BJ (cell line): ENCODE measurements at regions not wholly inside any gene's neighbourhood (a gene's known extent, or its start where the extent isn't known, plus 50 kb on each side); places are given as distances from the start of the nearest gene placed in this dataset.

Source experiments
- CTCF ChIA-PET: fragments of 350-600 bp; formaldehyde crosslinking; extraction: SDS; loops from one replicate; lab custom pipeline; 2021; ENCODE audit warnings: antibody characterized with exemption, inconsistent platforms; lab: Yijun Ruan, JAX
- POLR2A ChIA-PET: fragments of 300-600 bp; sonication (Branson Sonifier 250); formaldehyde crosslinking; extraction: SDS; loops from one replicate; lab custom pipeline; 2021; ENCODE audit warnings: antibody characterized with exemption; lab: Charles Lee
- DNase-seq: peaks from one replicate; pipeline ENCODE4 v3.0.0-alpha.2; 2011; ENCODE audit warnings: low read depth
- H3K27me3 ChIP-seq: 2 replicates; pipeline ENCODE4 v1.6.0; 2011; ENCODE audit warnings: low read length; ENCODE audit not compliant: control insufficient read depth, insufficient read depth
- H3K36me3 ChIP-seq: 2 replicates; pipeline ENCODE4 v1.5.1; 2011; ENCODE audit warnings: low read length; ENCODE audit not compliant: control insufficient read depth, insufficient read depth
- H3K4me3 ChIP-seq: 2 replicates; pipeline ENCODE4 v1.5.1; 2011; ENCODE audit warnings: low read depth, mild to moderate bottlenecking, control low read depth, low read length
- TF ChIP-seq, protein P1 (sequence below): IDR thresholded peaks from 2 replicates; pipeline ENCODE4 v1.5.1; 2011; ENCODE audit warnings: low read depth, mild to moderate bottlenecking, control low read depth, inconsistent platforms, low read length, moderate library complexity; ENCODE audit not compliant: insufficient read depth

DNA sequence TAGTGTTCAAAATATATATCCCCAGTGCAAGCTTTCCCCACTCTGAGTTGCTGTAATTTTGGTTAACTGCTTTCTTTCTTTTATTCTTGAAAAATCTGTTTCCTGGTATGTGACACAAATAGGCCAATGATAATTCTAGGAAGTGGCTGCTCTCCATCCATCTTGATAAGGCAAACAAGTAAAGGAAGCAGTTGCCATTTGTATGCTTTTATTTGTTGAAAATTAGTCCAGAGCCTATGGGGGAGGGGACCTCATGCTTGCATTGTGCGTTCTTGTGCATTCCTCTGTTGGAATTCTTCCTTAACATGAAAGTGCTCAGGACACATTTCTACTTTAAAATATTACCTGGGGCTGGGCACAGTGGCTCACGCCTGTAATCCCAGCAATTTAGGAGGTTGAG is 111.2 kb upstream of the FSHR start:
- Histone ChIP-seq H3K4me3 (no peak overlapping the region), H3K36me3 (no peaks in the 10 kb centered on the region), H3K27me3 (no peaks in the 10 kb centered on the region)
- ChIA-PET CTCF (no interaction called here), POLR2A (no interaction called here)
- no peak for DNase-seq
- TF ChIP-seq, protein P1, sequence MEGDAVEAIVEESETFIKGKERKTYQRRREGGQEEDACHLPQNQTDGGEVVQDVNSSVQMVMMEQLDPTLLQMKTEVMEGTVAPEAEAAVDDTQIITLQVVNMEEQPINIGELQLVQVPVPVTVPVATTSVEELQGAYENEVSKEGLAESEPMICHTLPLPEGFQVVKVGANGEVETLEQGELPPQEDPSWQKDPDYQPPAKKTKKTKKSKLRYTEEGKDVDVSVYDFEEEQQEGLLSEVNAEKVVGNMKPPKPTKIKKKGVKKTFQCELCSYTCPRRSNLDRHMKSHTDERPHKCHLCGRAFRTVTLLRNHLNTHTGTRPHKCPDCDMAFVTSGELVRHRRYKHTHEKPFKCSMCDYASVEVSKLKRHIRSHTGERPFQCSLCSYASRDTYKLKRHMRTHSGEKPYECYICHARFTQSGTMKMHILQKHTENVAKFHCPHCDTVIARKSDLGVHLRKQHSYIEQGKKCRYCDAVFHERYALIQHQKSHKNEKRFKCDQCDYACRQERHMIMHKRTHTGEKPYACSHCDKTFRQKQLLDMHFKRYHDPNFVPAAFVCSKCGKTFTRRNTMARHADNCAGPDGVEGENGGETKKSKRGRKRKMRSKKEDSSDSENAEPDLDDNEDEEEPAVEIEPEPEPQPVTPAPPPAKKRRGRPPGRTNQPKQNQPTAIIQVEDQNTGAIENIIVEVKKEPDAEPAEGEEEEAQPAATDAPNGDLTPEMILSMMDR: no peak

DNA sequence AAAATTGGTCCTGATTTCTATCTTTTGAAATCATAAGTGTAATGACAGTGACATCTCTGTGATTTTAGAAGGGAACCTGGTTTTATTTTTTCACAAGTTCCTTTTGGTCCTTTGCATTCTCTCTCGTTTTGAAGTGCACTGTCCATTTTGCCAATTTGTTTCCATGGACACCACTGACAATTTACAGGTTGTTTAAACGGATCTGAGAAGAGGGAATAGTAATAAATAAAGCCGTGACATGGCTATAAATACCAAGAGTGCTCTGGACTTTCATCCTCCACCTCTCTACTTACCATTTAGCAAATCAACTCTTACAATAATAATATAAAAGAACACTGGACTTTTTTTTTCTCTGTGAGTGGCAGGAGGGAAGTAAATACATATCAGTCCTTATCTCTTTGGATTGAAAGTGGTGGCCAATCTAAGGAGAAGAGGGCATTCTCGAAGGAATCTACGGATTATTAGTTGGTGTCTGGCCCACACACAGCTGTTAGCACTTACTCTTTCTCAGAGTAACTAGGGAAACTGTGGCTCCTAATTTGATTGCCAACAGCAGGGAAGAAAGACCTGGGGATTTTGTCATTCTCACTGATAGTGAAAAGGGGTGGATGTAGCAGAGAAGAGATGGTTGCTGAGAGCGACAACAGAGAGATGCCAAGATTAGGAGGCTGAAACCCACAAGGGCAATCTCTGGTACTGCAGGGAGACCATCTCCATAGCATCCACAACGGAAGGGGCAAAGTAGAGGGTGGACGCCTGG is 108.7 kb upstream of the FSHR start:
- ChIA-PET POLR2A (no interaction called here), CTCF (no interaction called here)
- TF ChIP-seq, protein P1: no peak

DNA sequence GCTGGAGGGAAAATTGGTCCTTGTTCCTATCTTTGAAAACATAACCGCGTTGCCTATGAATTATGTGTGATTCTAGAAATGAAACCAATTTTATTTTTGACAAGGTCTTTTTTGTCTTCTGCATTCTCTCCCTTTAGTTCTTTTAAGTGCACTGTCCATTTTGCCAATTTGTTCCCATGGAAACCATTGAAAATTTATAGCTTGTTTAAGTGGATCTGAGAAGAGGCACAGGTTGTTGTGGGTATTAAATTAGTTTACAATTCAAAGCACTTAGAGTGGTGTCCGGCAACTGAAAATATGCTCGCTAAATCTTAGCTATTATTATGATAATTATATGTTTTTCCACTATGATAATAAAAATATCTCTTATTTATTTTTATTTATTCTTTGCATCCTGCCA is 107.5 kb upstream of the FSHR start:
- TF ChIP-seq, protein P1: no peak
- H3K4me3 ChIP-seq: no peak overlapping the region
- DNase-seq: no peak
- H3K27me3 ChIP-seq: no peaks in the 10 kb centered on the region
- ChIA-PET CTCF (interaction anchor here (0.6 kb wide), 1 partner anchor 1229 kb away, joined by 3 read pairs; no protein-coding TSS in a partner anchor), POLR2A (interaction anchor here (0.6 kb wide), 1 partner anchor 616 kb away, joined by 3 read pairs; no protein-coding TSS in a partner anchor)
- H3K36me3 ChIP-seq: no peaks in the 10 kb centered on the region

More for the DNA sequence above, 108.7 kb upstream of the FSHR start:
- no peaks in the 10 kb centered on the region for H3K27me3 ChIP-seq
- H3K4me3 ChIP-seq: no peak overlapping the region
- DNase-seq: no peak
- H3K36me3 ChIP-seq: no peaks in the 10 kb centered on the region

DNA sequence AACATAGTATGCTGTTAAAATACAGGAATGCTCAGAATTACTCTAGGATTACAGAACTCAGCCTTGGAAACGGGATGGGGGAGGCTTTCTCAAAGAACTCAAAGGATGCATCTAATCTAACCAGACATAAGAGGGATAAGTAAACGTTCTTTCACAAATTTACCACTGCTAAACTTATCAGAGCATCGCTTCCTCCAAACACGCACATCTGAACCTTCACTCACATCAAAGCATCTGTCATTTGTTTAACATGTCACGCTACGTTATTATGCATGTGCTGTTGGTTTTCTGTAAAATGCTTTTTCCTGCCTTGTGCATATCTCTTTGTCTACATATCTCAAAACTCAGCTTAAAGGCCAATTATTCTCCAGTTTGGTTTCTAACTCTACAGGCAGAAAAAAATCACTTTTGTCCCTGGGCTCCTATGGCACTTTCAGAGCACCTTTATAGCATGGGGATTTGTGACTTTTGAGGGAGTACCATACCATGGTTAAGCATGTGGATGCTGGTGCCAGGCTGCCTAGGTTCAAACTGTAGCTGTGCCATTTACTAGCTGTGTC is 106.7 kb upstream of the FSHR start:
- POLR2A ChIA-PET: no interaction called here
- no peak for DNase-seq
- Histone ChIP-seq H3K27me3 (no peaks in the 10 kb centered on the region), H3K4me3 (no peak overlapping the region), H3K36me3 (no peaks in the 10 kb centered on the region)
- TF ChIP-seq, protein P1: no peak
- CTCF ChIA-PET: no interaction called here

DNA sequence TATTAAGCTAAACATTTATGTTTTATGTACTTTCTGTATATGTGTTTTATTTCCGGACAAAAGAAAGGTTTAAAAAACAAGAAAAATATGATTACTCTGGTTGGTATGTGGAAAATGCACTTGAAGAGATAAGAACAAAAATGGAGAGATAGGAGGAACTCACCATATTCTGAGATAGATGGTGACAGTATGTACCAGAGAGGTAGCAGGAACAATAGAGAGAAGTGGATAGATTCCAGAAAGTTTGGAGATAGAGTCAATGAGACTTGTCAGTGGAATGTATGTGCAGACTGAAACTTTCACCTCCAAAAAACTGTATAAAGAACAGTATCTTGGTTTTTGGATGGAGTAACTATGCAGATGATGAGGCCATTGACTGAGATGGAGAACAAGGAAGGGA is 105.6 kb upstream of the FSHR start:
- no peak for DNase-seq
- Histone ChIP-seq H3K27me3 (no peaks in the 10 kb centered on the region), H3K36me3 (no peaks in the 10 kb centered on the region), H3K4me3 (no peak overlapping the region)
- POLR2A ChIA-PET: no interaction called here
- CTCF ChIA-PET: no interaction called here
- TF ChIP-seq, protein P1: no peak
